ENCODE measurements at regions not wholly inside any gene's neighbourhood (a gene's known extent, or its start where the extent isn't known, plus 50 kb on each side); places are given as distances from the start of the nearest gene placed in this dataset.

DNA sequence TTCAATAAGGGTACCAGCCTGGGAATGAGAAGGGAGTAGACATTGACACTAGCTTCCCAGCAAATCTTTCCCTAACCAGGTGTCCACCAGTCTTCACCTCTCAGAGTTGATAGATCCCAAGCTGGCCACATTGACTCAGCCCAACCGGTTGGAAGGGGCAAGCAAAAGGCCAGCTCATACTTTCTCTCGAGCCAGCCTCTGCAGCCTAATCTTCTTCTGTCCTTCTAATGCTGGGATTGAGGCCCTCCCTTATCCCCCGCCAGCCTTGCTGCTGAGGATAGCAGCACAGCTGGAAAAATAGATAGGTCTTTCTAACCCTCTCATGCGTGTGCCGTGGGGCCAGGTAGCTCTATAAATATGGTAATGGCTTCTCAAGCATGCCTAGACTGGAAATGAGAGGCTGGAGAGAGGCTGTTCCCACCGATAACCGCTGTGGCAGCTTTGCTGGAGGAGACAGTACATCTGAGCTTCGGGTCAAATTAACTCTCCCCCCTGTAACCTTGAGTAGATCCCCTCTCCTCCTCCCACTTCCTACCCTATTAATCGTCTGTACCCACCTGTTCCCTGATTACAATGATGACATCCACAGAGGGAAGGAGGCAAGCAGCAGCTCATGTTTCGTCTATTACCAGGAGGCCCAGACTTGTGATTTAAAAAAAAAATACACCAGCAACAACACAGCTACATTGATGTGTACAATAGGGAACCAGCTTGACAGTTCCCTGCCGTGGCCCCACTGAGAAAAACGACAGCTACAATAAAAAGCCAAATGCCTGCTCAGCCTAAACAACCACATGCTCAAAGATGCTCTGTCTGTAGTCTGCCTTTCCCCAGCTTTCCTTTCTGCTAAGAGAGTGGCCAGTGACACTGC is 219.9 kb upstream of the BRINP1 start:
- Histone ChIP-seq H3K4me1 (no peaks in the 10 kb centered on the region), H3K36me3 (no peaks in the 10 kb centered on the region), H3K4me3 (no peak overlapping the region), H3K27me3 (peaks cover 0 to 5% (median 0%) of the 10 kb centered on the region in 4 donors), H3K9me3 (no peaks in the 10 kb centered on the region), H3K27ac (no peak overlapping the region)
- FAIRE-seq (no peak), DNase-seq (no peak), ATAC-seq (no peak)
- intact Hi-C loops (cut with DNase I) = no loop called here
- TF ChIP-seq, protein P1, sequence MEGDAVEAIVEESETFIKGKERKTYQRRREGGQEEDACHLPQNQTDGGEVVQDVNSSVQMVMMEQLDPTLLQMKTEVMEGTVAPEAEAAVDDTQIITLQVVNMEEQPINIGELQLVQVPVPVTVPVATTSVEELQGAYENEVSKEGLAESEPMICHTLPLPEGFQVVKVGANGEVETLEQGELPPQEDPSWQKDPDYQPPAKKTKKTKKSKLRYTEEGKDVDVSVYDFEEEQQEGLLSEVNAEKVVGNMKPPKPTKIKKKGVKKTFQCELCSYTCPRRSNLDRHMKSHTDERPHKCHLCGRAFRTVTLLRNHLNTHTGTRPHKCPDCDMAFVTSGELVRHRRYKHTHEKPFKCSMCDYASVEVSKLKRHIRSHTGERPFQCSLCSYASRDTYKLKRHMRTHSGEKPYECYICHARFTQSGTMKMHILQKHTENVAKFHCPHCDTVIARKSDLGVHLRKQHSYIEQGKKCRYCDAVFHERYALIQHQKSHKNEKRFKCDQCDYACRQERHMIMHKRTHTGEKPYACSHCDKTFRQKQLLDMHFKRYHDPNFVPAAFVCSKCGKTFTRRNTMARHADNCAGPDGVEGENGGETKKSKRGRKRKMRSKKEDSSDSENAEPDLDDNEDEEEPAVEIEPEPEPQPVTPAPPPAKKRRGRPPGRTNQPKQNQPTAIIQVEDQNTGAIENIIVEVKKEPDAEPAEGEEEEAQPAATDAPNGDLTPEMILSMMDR (IDR thresholded peaks at IDR 0.05) = no peak
- 37 to 44% methylated on average over 12 of the region's 12 CpGs for WGBS, 2 donors

DNA sequence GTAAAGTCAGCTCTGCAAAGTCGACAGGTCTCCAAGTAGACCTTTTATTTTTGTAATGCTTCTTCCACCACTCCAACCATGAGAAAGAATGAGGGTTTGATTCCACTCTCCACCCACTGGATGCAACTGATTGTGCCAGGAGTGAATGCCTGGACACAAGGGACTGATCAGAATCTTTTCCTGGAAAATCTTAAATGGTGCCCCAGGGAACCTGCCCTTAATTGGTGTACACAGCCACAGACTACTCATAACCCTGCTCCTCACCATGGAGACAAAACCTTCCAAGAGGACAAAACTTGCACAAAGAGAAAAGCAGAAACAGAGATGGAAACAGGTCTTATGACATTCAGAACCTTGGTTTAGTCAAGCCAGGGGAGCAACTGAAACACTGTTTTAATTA is 208.6 kb upstream of the BRINP1 start:
- H3K4me1 ChIP-seq = no peaks in the 10 kb centered on the region
- no peak overlapping the region for H3K4me3 ChIP-seq
- TF ChIP-seq, protein P1 (IDR thresholded peaks at IDR 0.05) = no peak
- H3K36me3 ChIP-seq = no peaks in the 10 kb centered on the region
- DNase-seq (no peak), ATAC-seq (no peak), FAIRE-seq (no peak)
- no peaks in the 10 kb centered on the region for H3K27me3 ChIP-seq
- WGBS, 2 donors = 58 to 62% methylated on average over 1 of the region's 1 CpG
- intact Hi-C loops (cut with DNase I) = no loop called here
- no peak overlapping the region for H3K27ac ChIP-seq
- H3K9me3 ChIP-seq = no peaks in the 10 kb centered on the region

DNA sequence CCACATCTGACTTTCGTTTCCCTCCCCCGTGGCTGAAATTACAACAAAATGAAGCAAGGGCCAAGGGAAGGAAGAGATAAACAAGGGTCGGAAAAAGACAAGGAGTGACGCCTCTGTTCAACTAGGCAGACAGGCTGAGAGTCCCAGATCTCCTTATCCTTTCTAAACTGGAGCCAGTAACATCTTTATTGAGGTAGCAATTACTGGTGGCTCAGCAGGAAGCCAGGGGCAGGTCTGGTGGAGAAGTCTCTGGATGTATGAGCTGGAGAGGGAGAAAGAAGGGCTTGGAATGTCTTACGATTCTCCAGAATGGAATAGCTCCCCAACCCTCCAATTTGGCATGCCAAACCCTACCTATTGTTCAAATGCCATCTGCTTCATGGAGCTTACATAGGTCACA is 190.8 kb upstream of the BRINP1 start:
- FAIRE-seq (no peak), DNase-seq (no peak), ATAC-seq (no peak)
- Histone ChIP-seq H3K27me3 (peaks cover 0 to 18% (median 0%) of the 10 kb centered on the region in 4 donors), H3K4me3 (no peak overlapping the region), H3K36me3 (no peaks in the 10 kb centered on the region), H3K4me1 (no peaks in the 10 kb centered on the region), H3K27ac (no peak overlapping the region), H3K9me3 (no peaks in the 10 kb centered on the region)
- intact Hi-C loops (cut with DNase I) = no loop called here
- WGBS, 2 donors = 24 to 37% methylated on average over 5 of the region's 5 CpGs
- TF ChIP-seq, protein P1 (IDR thresholded peaks at IDR 0.05) = no peak

DNA sequence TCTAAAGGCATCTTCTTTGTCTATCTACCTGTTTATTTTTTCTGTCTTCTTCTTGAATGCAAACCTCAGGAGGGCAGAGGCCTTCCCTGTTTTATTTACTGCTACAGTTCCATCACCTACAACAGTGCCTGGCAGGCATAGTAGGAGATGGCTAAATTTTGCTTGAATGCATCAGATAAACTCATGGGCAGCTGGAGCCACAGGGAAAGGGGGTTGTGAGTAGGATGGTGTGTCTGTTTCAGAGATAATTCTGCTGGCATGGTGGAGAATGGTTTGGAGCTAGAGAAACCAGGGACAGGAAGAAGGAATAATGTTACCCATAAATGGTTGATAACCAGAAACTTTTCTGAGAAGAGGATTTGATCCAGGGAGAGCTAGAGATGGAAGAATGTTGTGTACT is 189.8 kb upstream of the BRINP1 start:
- Histone ChIP-seq H3K9me3 (no peaks in the 10 kb centered on the region), H3K4me3 (no peak overlapping the region), H3K27me3 (peaks cover 0 to 18% (median 0%) of the 10 kb centered on the region in 4 donors), H3K27ac (no peak overlapping the region), H3K36me3 (no peaks in the 10 kb centered on the region), H3K4me1 (no peaks in the 10 kb centered on the region)
- TF ChIP-seq, protein P1 (IDR thresholded peaks at IDR 0.05) = no peak
- no peak for DNase-seq
- no peak for ATAC-seq
- intact Hi-C loops (cut with DNase I) = no loop called here
- FAIRE-seq = no peak
